Uterus (tissue), 3 donors: ENCODE measurements at regions not wholly inside any gene's neighbourhood (a gene's known extent, or its start where the extent isn't known, plus 50 kb on each side); places are given as distances from the start of the nearest gene placed in this dataset.

Source experiments
- DNase-seq, 2 donors: peaks; one replicate each; pipeline ENCODE4 v3.0.0-alpha.2; 2019 to 2020
- H3K27ac ChIP-seq, 2 donors: fragments of 200-600 bp; sonication (generic); 1 replicate in 1 of 2; 2 replicates in 1 of 2; pipeline ENCODE4 v1.5.1; 2016 to 2018
- H3K27me3 ChIP-seq, 2 donors: fragments of 200-600 bp; sonication (generic); one replicate each; pipeline ENCODE4 v1.5.1; 2018 to 2019; ENCODE audit warnings: control low read depth in 1 of 2
- H3K36me3 ChIP-seq, 2 donors: fragments of 200-600 bp; sonication (generic); one replicate each; pipeline ENCODE4 v1.5.1; 2019; ENCODE audit warnings: control low read depth in 1 of 2
- H3K4me1 ChIP-seq, 2 donors: fragments of 200-600 bp; sonication (generic); one replicate each; pipeline ENCODE4 v1.5.1; 2018 to 2019; ENCODE audit warnings: control low read depth in 1 of 2
- H3K4me3 ChIP-seq, 2 donors: fragments of 200-600 bp; sonication (generic); 1 replicate in 1 of 2; 2 replicates in 1 of 2; pipeline ENCODE4 v1.5.1; 2018 to 2019; ENCODE audit warnings: mild to moderate bottlenecking in 1 of 2
- H3K9me3 ChIP-seq, 2 donors: fragments of 200-600 bp; sonication (generic); one replicate each; pipeline ENCODE4 v1.5.1; 2019; ENCODE audit warnings: control low read depth in 1 of 2
- POLR2A ChIP-seq, 2 donors: fragments of 450-650 bp; IDR thresholded peaks; one replicate each; pipeline ENCODE4 v1.6.1; 2016; ENCODE audit warnings: antibody characterized with exemption in 2 of 2, mild to moderate bottlenecking in 1 of 2, moderate library complexity in 1 of 2
- intact Hi-C: fragments of 100-400 bp; cut with DNase I; formaldehyde crosslinking; loops from one replicate; pipeline ENCODE4 v1.15.1; 2023; ENCODE audit warnings: low total_unique reads
- TF ChIP-seq, protein P1 (sequence below), 4 experiments: fragments of 200-600 bp in 2 of 4; fragments of 450-650 bp in 2 of 4; sonication (generic) in 2 of 4; IDR thresholded peaks; one replicate each; pipeline ENCODE4 v1.5.1; 2016 to 2019; ENCODE audit warnings: antibody characterized with exemption in 4 of 4, mild to moderate bottlenecking in 2 of 4, moderate library complexity in 1 of 4
- donor health status: DM: yes; HTN: yes; CAD: no.

GRCh38 chr7:156445997-156446761 lies 194.4 kb upstream of the RNF32 start:
- no peak for DNase-seq
- Histone ChIP-seq H3K4me1 (no peaks in the 10 kb centered on the region), H3K9me3 (no peaks in the 10 kb centered on the region), H3K36me3 (no peaks in the 10 kb centered on the region), H3K27ac (no peak overlapping the region), H3K4me3 (no peak overlapping the region), H3K27me3 (no peaks in the 10 kb centered on the region)
- intact Hi-C loops: no loop called here
- no peak for TF ChIP-seq POLR2A (IDR thresholded peaks at IDR 0.05)
- TF ChIP-seq, protein P1, sequence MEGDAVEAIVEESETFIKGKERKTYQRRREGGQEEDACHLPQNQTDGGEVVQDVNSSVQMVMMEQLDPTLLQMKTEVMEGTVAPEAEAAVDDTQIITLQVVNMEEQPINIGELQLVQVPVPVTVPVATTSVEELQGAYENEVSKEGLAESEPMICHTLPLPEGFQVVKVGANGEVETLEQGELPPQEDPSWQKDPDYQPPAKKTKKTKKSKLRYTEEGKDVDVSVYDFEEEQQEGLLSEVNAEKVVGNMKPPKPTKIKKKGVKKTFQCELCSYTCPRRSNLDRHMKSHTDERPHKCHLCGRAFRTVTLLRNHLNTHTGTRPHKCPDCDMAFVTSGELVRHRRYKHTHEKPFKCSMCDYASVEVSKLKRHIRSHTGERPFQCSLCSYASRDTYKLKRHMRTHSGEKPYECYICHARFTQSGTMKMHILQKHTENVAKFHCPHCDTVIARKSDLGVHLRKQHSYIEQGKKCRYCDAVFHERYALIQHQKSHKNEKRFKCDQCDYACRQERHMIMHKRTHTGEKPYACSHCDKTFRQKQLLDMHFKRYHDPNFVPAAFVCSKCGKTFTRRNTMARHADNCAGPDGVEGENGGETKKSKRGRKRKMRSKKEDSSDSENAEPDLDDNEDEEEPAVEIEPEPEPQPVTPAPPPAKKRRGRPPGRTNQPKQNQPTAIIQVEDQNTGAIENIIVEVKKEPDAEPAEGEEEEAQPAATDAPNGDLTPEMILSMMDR (IDR thresholded peaks at IDR 0.05): no peak

- H3K9me3 ChIP-seq: no peaks in the 10 kb centered on the region
- no peak overlapping the region for H3K27ac ChIP-seq
- no peaks in the 10 kb centered on the region for H3K36me3 ChIP-seq
- TF ChIP-seq, protein P1 (IDR thresholded peaks at IDR 0.05): no peak
- no peak for TF ChIP-seq POLR2A (IDR thresholded peaks at IDR 0.05)
- no peak overlapping the region for H3K4me3 ChIP-seq
- no peak for DNase-seq
- intact Hi-C loops: no loop called here
- H3K27me3 ChIP-seq: no peaks in the 10 kb centered on the region
- no peaks in the 10 kb centered on the region for H3K4me1 ChIP-seq
Measured at GRCh38 chr7:156442516-156442915, 198.1 kb upstream of the RNF32 start.

- intact Hi-C loops: no loop called here
- no peaks in the 10 kb centered on the region for H3K36me3 ChIP-seq
- H3K4me1 ChIP-seq: no peaks in the 10 kb centered on the region
- H3K4me3 ChIP-seq: no peak overlapping the region
- no peaks in the 10 kb centered on the region for H3K27me3 ChIP-seq
- DNase-seq: no peak
- TF ChIP-seq, protein P1 (IDR thresholded peaks at IDR 0.05): no peak
- no peak for TF ChIP-seq POLR2A (IDR thresholded peaks at IDR 0.05)
- H3K9me3 ChIP-seq: no peaks in the 10 kb centered on the region
- H3K27ac ChIP-seq: no peak overlapping the region
Measured at GRCh38 chr7:156440456-156440855, 200.1 kb upstream of the RNF32 start.

DNA sequence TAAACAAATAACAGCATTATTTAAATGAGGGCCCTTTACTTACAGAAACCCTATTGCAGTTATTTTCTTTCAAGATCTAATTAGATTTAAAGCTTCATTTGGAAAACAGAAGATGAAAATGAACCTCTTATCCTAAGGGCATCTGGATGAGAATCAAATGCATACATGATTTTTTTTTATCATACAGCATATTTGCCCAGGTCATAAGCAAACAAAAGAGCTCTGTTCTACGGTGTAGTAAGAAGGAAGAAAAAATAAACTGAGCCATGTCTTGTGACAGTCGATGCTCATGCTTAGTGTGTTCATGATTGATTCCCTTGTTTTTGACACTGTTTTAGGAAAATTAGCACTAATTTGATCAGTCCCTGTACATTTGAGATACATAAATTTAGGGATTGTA lies 202.6 kb upstream of the RNF32 start:
- intact Hi-C loops: no loop called here
- no peak for TF ChIP-seq POLR2A (IDR thresholded peaks at IDR 0.05)
- TF ChIP-seq, protein P1 (IDR thresholded peaks at IDR 0.05): no peak
- no peak for DNase-seq
- H3K4me3 ChIP-seq: no peak overlapping the region
- H3K4me1 ChIP-seq: no peaks in the 10 kb centered on the region
- no peak overlapping the region for H3K27ac ChIP-seq
- no peaks in the 10 kb centered on the region for H3K27me3 ChIP-seq
- H3K9me3 ChIP-seq: no peaks in the 10 kb centered on the region
- no peaks in the 10 kb centered on the region for H3K36me3 ChIP-seq

- Histone ChIP-seq H3K4me1 (no peaks in the 10 kb centered on the region), H3K9me3 (no peaks in the 10 kb centered on the region), H3K27ac (no peak overlapping the region), H3K27me3 (no peaks in the 10 kb centered on the region), H3K4me3 (no peak overlapping the region), H3K36me3 (no peaks in the 10 kb centered on the region)
- intact Hi-C loops: no loop called here
- DNase-seq: no peak
- TF ChIP-seq, protein P1 (IDR thresholded peaks at IDR 0.05): no peak
- no peak for TF ChIP-seq POLR2A (IDR thresholded peaks at IDR 0.05)
Measured at GRCh38 chr7:156437021-156437614, 203.5 kb upstream of the RNF32 start.
